ENCODE measurements at regions not wholly inside any gene's neighbourhood (a gene's known extent, or its start where the extent isn't known, plus 50 kb on each side); places are given as distances from the start of the nearest gene placed in this dataset.

GRCh38 chr4:129355516-129355915 is 259.6 kb downstream of the C4orf33 start:
- POLR2A ChIA-PET = no interaction called here
- DNase-seq (ENCODE audit: low read depth in 1 of 2, low spot score in 1 of 2) = no peak

DNA sequence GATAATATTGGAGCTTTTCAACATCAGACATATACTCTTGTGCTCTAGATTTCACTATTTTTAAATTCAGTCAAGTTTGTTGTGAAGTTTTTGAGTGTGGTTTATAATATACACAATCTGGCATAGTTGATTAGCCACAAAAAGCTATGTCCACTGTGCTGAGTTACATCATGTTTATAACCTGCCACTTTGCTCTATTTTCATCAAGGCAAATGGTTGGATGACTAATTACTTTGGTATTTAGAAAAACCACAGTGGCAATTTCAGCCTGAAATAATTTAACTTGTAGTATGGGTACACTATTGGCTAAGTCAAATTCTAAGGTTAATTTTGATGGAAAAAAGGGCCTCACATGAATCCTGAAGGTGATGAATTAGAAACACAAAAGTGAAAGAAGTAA is 262.6 kb downstream of the C4orf33 start:
- no peak for ATAC-seq
- FAIRE-seq = no peak

More at GRCh38 chr4:129355516-129355915, 259.6 kb downstream of the C4orf33 start:
- FAIRE-seq (no peak), ATAC-seq (no peak; a peak in 1 of 6 replicates)
- Histone ChIP-seq H3K4me3 (no peak overlapping the region), H3K9me3 (no peaks in the 10 kb centered on the region), H3K4me2 (no peak overlapping the region), H3K27ac (no peak overlapping the region), H3K4me1 (no peaks in the 10 kb centered on the region)
- TF ChIP-seq SREBF2 (IDR thresholded peaks at IDR 0.05) (no peak), JUNB (IDR thresholded peaks at IDR 0.05) (no peak), HOXA7 (CRISPR knock-in tag; IDR thresholded peaks at IDR 0.05) (no peak), RFX5 (IDR thresholded peaks at IDR 0.05) (no peak), KDM5A (IDR thresholded peaks at IDR 0.05) (no peak), KDM1A (IDR thresholded peaks at IDR 0.05; ENCODE audit: low read depth) (no peak), CTCF (IDR thresholded peaks at IDR 0.05) (no peak), HMGXB4 (CRISPR knock-in tag; IDR thresholded peaks at IDR 0.05; ENCODE audit: borderline replicate concordance) (no peak), PHF8 (IDR thresholded peaks at IDR 0.05; ENCODE audit: borderline replicate concordance, low read depth) (no peak), E2F6 (IDR thresholded peaks at IDR 0.05; ENCODE audit: borderline replicate concordance, low read depth) (no peak)
- WGBS (ENCODE audit: missing lambda C conversion rate) = 1% methylated on average over 4 of the region's 4 CpGs
- CTCF ChIA-PET = no interaction called here

DNA sequence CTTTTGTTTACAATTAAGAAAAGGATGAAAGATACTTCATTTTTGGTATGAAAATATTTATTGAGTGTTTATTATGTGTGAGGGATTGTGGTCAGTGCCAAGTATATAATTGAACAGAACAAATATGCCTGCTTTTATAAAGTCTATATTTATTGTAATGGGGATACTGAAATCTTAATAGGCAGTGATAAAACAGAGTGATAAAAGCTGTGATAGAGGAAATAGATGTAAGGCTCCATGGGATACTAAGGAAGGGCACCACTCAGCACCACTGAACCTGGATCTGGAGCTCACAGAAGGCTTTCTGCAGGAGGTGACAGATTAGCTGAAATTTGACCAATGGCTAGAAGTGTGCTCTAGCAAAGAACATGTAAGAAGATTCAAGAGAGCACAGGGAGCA is 263.5 kb downstream of the C4orf33 start:
- no peak for DNase-seq (ENCODE audit: low read depth in 1 of 2, low spot score in 1 of 2)
- Histone ChIP-seq H3K27ac (no peak overlapping the region), H3K9me3 (no peaks in the 10 kb centered on the region), H3K4me2 (no peak overlapping the region), H3K4me1 (no peaks in the 10 kb centered on the region), H3K4me3 (no peak overlapping the region)
- ChIA-PET CTCF (no interaction called here), POLR2A (no interaction called here)
- no peak for FAIRE-seq
- ATAC-seq = no peak
- no peak for TF ChIP-seq KDM5A (IDR thresholded peaks at IDR 0.05)
- TF ChIP-seq FOSL2 (IDR thresholded peaks at IDR 0.05) = no peak
- no peak for TF ChIP-seq FOSL2 (CRISPR knock-in tag; IDR thresholded peaks at IDR 0.05)
- no peak for TF ChIP-seq HOXB13 (CRISPR knock-in tag; IDR thresholded peaks at IDR 0.05; ENCODE audit: low read depth)
- no peak for TF ChIP-seq HEYL (CRISPR knock-in tag; IDR thresholded peaks at IDR 0.05)
- no peak for TF ChIP-seq USF2 (IDR thresholded peaks at IDR 0.05)
- TF ChIP-seq E2F6 (IDR thresholded peaks at IDR 0.05; ENCODE audit: borderline replicate concordance, low read depth) = no peak
- no peak for TF ChIP-seq RAD21 (conservative IDR thresholded peaks at IDR 0.05 in 1 of 2, IDR thresholded peaks at IDR 0.05 in 1 of 2)

More for the DNA sequence above, 262.6 kb downstream of the C4orf33 start:
- H3K9me3 ChIP-seq = no peaks in the 10 kb centered on the region
- DNase-seq (ENCODE audit: low read depth in 1 of 2, low spot score in 1 of 2) = no peak
- ChIA-PET POLR2A (no interaction called here), CTCF (interaction anchor here (0.5 kb wide), 1 partner anchor 286 kb away, joined by 3 read pairs; no protein-coding TSS in a partner anchor)
- no peak overlapping the region for H3K4me2 ChIP-seq
- H3K27ac ChIP-seq = no peak overlapping the region
- TF ChIP-seq POLR2AphosphoS2 (conservative IDR thresholded peaks at IDR 0.05; ENCODE audit: low read length) (no peak), SREBF2 (IDR thresholded peaks at IDR 0.05) (no peak), CEBPB (IDR thresholded peaks at IDR 0.05) (no peak), EHMT2 (IDR thresholded peaks at IDR 0.05; ENCODE audit: low read depth) (no peak), GATA3 (IDR thresholded peaks at IDR 0.05; ENCODE audit: borderline replicate concordance) (no peak)
- H3K4me1 ChIP-seq = no peaks in the 10 kb centered on the region
- no peak overlapping the region for H3K4me3 ChIP-seq

Data from A549 (cell line).